Spleen (tissue), 11 donors: ENCODE measurements at regions not wholly inside any gene's neighbourhood (a gene's known extent, or its start where the extent isn't known, plus 50 kb on each side); places are given as distances from the start of the nearest gene placed in this dataset.

ENCODE experiments used
- DNase-seq: peaks from one replicate; pipeline ENCODE4 v3.0.0-alpha.2; 2020
- H3K27ac ChIP-seq, 8 donors: fragments of 200-600 bp; sonication (generic) in 7 of 8; 1 replicate in 4 of 8; 2 replicates in 4 of 8; pipeline versions ENCODE4 v1.5.0 to v1.8.0; 2016 to 2021; ENCODE audit warnings: inconsistent platforms in 4 of 8, mild to moderate bottlenecking in 4 of 8, moderate library complexity in 1 of 8
- H3K27me3 ChIP-seq, 7 donors: fragments of 200-600 bp; sonication (generic) in 6 of 7; replicated peaks in 1 of 7; 1 replicate in 4 of 7; 2 replicates in 3 of 7; pipeline versions ENCODE4 v1.5.0 to v1.8.0; 2016 to 2021; ENCODE audit warnings: inconsistent platforms in 3 of 7, mild to moderate bottlenecking in 1 of 7
- H3K36me3 ChIP-seq, 6 donors: fragments of 200-600 bp; sonication (generic) in 5 of 6; 1 replicate in 4 of 6; 2 replicates in 2 of 6; pipeline versions ENCODE4 v1.5.0 to v1.8.0; 2016 to 2021; ENCODE audit warnings: inconsistent platforms in 2 of 6
- H3K4me1 ChIP-seq, 6 donors: fragments of 200-600 bp; sonication (generic) in 5 of 6; 1 replicate in 3 of 6; 2 replicates in 3 of 6; pipeline versions ENCODE4 v1.5.0 to v1.8.0; 2016 to 2021; ENCODE audit warnings: inconsistent platforms in 3 of 6
- H3K4me3 ChIP-seq, 8 donors: fragments of 200-600 bp; sonication (generic) in 7 of 8; 1 replicate in 4 of 8; 2 replicates in 4 of 8; pipeline versions ENCODE4 v1.5.0 to v1.8.0; 2016 to 2021; ENCODE audit warnings: inconsistent platforms in 4 of 8, mild to moderate bottlenecking in 4 of 8, moderate library complexity in 2 of 8
- H3K9me3 ChIP-seq, 8 donors: fragments of 200-600 bp; sonication (generic) in 7 of 8; 1 replicate in 4 of 8; 2 replicates in 4 of 8; pipeline versions ENCODE4 v1.5.0 to v1.8.0; 2016 to 2021; ENCODE audit warnings: inconsistent platforms in 4 of 8
- POLR2A ChIP-seq, 3 donors: fragments of 450-650 bp; IDR thresholded peaks; one replicate each; pipeline ENCODE4 v1.5.1; 2017; ENCODE audit warnings: antibody characterized with exemption in 3 of 3, mild to moderate bottlenecking in 1 of 3
- POLR2AphosphoS5 ChIP-seq, 3 donors: sonication (generic); formaldehyde crosslinking; IDR thresholded peaks; one replicate each; pipeline ENCODE4 v1.5.1; 2017; ENCODE audit warnings: antibody characterized with exemption in 3 of 3
- WGBS, 5 donors: extraction: QIAGEN DNeasy Blood & Tissue Kit in 3 of 5; methylation state at CpG; one replicate each; pipeline versions ENCODE4 v1.1.5 to v1.1.7; 2013 to 2018; 5-methylcytosine and 5-hydroxymethylcytosine counted together
- intact Hi-C: fragments of 100-400 bp; cut with DNase I; formaldehyde crosslinking; loops from one replicate; pipeline ENCODE4 v1.15.0; 2023; ENCODE audit warnings: low total_unique reads
- TF ChIP-seq, protein P1 (sequence below), 11 experiments: fragments of 200-600 bp in 7 of 11; fragments of 450-650 bp in 4 of 11; sonication (generic) in 4 of 11; IDR thresholded peaks in 8 of 11; conservative IDR thresholded peaks in 3 of 11; 1 replicate in 7 of 11; 2 replicates in 4 of 11; pipeline versions ENCODE4 v1.4.0 to v1.8.0; 2016 to 2021; ENCODE audit warnings: antibody characterized with exemption in 11 of 11, inconsistent platforms in 4 of 11, mild to moderate bottlenecking in 1 of 11
- donor health status: healthy with polysubstance abuse.
- donor health status: DM: no; HTN: no; CAD: no; lungs with moderate emphysema.
- donor health status: DM: no; HTN: no; CAD: no.
- donor health status: Bipolar disorder and iron deficiency.
- donor health status: healthy.
- donor health status: DM: no; HTN: no; CAD: no.
- donor health status: DM: yes; HTN: yes; CAD: no.

GRCh38 chr14:27067961-27068360, 470.1 kb upstream of the NOVA1 start:
- TF ChIP-seq POLR2AphosphoS5 (IDR thresholded peaks at IDR 0.05): no peak
- no peak for TF ChIP-seq POLR2A (IDR thresholded peaks at IDR 0.05)
- TF ChIP-seq, protein P1, sequence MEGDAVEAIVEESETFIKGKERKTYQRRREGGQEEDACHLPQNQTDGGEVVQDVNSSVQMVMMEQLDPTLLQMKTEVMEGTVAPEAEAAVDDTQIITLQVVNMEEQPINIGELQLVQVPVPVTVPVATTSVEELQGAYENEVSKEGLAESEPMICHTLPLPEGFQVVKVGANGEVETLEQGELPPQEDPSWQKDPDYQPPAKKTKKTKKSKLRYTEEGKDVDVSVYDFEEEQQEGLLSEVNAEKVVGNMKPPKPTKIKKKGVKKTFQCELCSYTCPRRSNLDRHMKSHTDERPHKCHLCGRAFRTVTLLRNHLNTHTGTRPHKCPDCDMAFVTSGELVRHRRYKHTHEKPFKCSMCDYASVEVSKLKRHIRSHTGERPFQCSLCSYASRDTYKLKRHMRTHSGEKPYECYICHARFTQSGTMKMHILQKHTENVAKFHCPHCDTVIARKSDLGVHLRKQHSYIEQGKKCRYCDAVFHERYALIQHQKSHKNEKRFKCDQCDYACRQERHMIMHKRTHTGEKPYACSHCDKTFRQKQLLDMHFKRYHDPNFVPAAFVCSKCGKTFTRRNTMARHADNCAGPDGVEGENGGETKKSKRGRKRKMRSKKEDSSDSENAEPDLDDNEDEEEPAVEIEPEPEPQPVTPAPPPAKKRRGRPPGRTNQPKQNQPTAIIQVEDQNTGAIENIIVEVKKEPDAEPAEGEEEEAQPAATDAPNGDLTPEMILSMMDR (IDR thresholded peaks at IDR 0.05 in 8 of 11, conservative IDR thresholded peaks at IDR 0.05 in 3 of 11): no peak
- no peak overlapping the region for H3K4me3 ChIP-seq
- no peak for DNase-seq
- no peaks in the 10 kb centered on the region for H3K36me3 ChIP-seq
- H3K4me1 ChIP-seq: no peaks in the 10 kb centered on the region
- WGBS, 5 donors: 74 to 90% (median 84%) methylated on average over 2 of the region's 2 CpGs
- H3K27ac ChIP-seq: no peak overlapping the region
- intact Hi-C loops: no loop called here
- no peaks in the 10 kb centered on the region for H3K9me3 ChIP-seq
- no peaks in the 10 kb centered on the region for H3K27me3 ChIP-seq

DNA sequence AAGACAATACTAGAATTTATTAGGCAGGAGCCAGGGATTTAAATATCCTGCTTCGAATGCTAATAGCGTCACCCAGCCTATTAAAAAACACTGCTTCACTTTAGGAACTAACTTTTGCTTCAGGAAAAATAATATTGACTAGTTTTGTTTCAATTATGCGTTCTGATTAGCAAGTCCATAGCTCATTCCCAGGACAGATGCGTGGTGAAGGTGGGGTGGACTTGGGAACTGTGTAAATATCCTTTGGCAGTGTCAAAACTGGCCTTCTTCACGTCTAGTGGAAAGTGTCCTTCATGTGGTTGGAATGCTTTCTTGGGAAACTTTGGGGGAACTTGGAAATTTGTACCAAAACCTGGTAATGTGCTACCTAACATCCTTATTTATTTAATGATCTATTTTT, 474.8 kb upstream of the NOVA1 start:
- DNase-seq: no peak
- 53 to 70% (median 60%) methylated on average over 5 of the region's 5 CpGs for WGBS, 5 donors
- Histone ChIP-seq H3K27ac (no peak overlapping the region), H3K4me3 (no peak overlapping the region), H3K36me3 (no peaks in the 10 kb centered on the region), H3K9me3 (no peaks in the 10 kb centered on the region), H3K4me1 (no peaks in the 10 kb centered on the region), H3K27me3 (no peaks in the 10 kb centered on the region)
- intact Hi-C loops: no loop called here
- TF ChIP-seq, protein P1 (IDR thresholded peaks at IDR 0.05 in 8 of 11, conservative IDR thresholded peaks at IDR 0.05 in 3 of 11): no peak
- TF ChIP-seq POLR2AphosphoS5 (IDR thresholded peaks at IDR 0.05) (no peak), POLR2A (IDR thresholded peaks at IDR 0.05) (no peak)

GRCh38 chr14:27075503-27075902, 477.7 kb upstream of the NOVA1 start:
- Histone ChIP-seq H3K27me3 (no peaks in the 10 kb centered on the region), H3K36me3 (no peaks in the 10 kb centered on the region), H3K27ac (no peak overlapping the region), H3K9me3 (no peaks in the 10 kb centered on the region), H3K4me3 (no peak overlapping the region), H3K4me1 (no peaks in the 10 kb centered on the region)
- intact Hi-C loops: no loop called here
- WGBS, 5 donors: 74 to 89% (median 85%) methylated on average over 1 of the region's 1 CpG
- TF ChIP-seq, protein P1 (IDR thresholded peaks at IDR 0.05 in 8 of 11, conservative IDR thresholded peaks at IDR 0.05 in 3 of 11): no peak
- TF ChIP-seq POLR2A (IDR thresholded peaks at IDR 0.05): no peak
- no peak for TF ChIP-seq POLR2AphosphoS5 (IDR thresholded peaks at IDR 0.05)
- DNase-seq: no peak

DNA sequence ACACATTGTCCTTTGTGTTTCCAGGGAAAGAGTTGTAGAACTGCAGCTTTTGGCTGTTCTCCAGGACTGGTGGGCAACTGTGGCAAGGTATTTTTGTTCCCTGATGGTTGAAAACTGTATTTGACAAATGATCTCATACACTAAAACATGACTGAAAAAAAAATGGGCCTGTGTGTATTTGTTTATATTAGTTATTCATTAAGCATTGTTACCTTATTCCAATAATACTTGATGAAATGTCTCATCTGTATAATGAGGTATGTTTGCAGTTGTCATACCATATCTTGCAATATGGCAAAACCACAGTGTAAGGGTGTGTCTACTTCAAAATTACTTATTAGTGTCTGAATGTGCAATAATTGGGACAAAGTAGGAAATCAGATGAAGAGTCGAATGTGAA, 479.4 kb upstream of the NOVA1 start:
- no peak for DNase-seq
- WGBS, 5 donors: 47 to 74% (median 61%) methylated on average over 1 of the region's 1 CpG
- TF ChIP-seq POLR2A (IDR thresholded peaks at IDR 0.05): no peak
- TF ChIP-seq POLR2AphosphoS5 (IDR thresholded peaks at IDR 0.05): no peak
- TF ChIP-seq, protein P1 (IDR thresholded peaks at IDR 0.05 in 8 of 11, conservative IDR thresholded peaks at IDR 0.05 in 3 of 11): no peak
- no peak overlapping the region for H3K27ac ChIP-seq
- H3K27me3 ChIP-seq: no peaks in the 10 kb centered on the region
- intact Hi-C loops: no loop called here
- H3K9me3 ChIP-seq: no peaks in the 10 kb centered on the region
- H3K4me3 ChIP-seq: no peak overlapping the region
- no peaks in the 10 kb centered on the region for H3K36me3 ChIP-seq
- no peaks in the 10 kb centered on the region for H3K4me1 ChIP-seq
